K562 (cell line): ENCODE measurements at regions not wholly inside any gene's neighbourhood (a gene's known extent, or its start where the extent isn't known, plus 50 kb on each side); places are given as distances from the start of the nearest gene placed in this dataset.

ENCODE experiments used
- ATAC-seq: fragments of 200-7000 bp; cut with Tn5 transposase; 3 replicates; pipeline ENCODE4 v1.9.1; 2020; ENCODE audit warnings: moderate library complexity
- BruUV-seq: library from RNA; stranded (reverse); fragments of 400-500 nt; replicated peaks from 2 replicates; lab custom pipeline; 2021; lab: Mats Ljungman, UMichigan
- CTCF ChIA-PET: fragments of 300-600 bp; formaldehyde crosslinking; extraction: SDS; loops from one replicate; lab custom pipeline; 2021; ENCODE audit warnings: low intra/inter-chr PET ratio; lab: Yijun Ruan, JAX
- POLR2A ChIA-PET: fragments of 300-600, 350-650 bp; sonication (Branson Sonifier 250); formaldehyde crosslinking; extraction: SDS; loops from one replicate; lab custom pipeline; 2021; ENCODE audit warnings: antibody characterized with exemption, inconsistent platforms; lab: Yijun Ruan, JAX
- DNase-seq, 4 experiments: peaks; one replicate each; pipeline versions ENCODE4 v3.0.0 to v3.0.0-alpha.2; 2011 to 2018; ENCODE audit warnings: low spot score in 3 of 4, mixed read lengths in 3 of 4; ENCODE audit errors: extremely low read depth in 1 of 4
- FAIRE-seq: peaks from 2 replicates; lab custom pipeline; 2011; peaks lifted over from hg19 to GRCh38; lab: Jason Lieb, UNC
- H2AFZ ChIP-seq: 2 replicates; pipeline ENCODE4 v1.6.0; 2011; ENCODE audit warnings: low read depth, low read length, control low read depth, inconsistent platforms
- H3K27ac ChIP-seq: fragments of 200-600 bp; 3 replicates; pipeline ENCODE4 v1.8.0; 2011; ENCODE audit warnings: low read depth, mild to moderate bottlenecking, control low read depth, inconsistent platforms, low read length, moderate library complexity, mixed read lengths; ENCODE audit errors: extremely low read depth
- H3K27me3 ChIP-seq, 2 experiments: fragments of 300-600 bp in 1 of 2; 2 replicates in 1 of 2; 3 replicates in 1 of 2; pipeline versions ENCODE4 v1.6.0 to v1.8.0; 2011; ENCODE audit warnings: inconsistent platforms in 2 of 2, low read length in 2 of 2, mild to moderate bottlenecking in 1 of 2, mixed read lengths in 1 of 2, moderate library complexity in 1 of 2; ENCODE audit not compliant: control insufficient read depth in 2 of 2, insufficient read depth in 2 of 2
- H3K36me3 ChIP-seq: fragments of 300-600 bp; 3 replicates; pipeline ENCODE4 v1.8.0; 2011; ENCODE audit warnings: mild to moderate bottlenecking, low read length, inconsistent platforms; ENCODE audit not compliant: control insufficient read depth, insufficient read depth
- H3K4me1 ChIP-seq, 2 experiments: fragments of 200-600 bp in 1 of 2; replicated peaks in 1 of 2; 2 replicates in 1 of 2; 3 replicates in 1 of 2; pipeline versions ENCODE4 v1.5.1 to v1.8.0; 2011; ENCODE audit warnings: inconsistent platforms in 2 of 2, low read length in 2 of 2, mild to moderate bottlenecking in 1 of 2, mixed read lengths in 1 of 2, moderate library complexity in 1 of 2; ENCODE audit not compliant: control insufficient read depth in 2 of 2, insufficient read depth in 2 of 2
- H3K4me2 ChIP-seq: 2 replicates; pipeline ENCODE4 v1.6.1; 2011; ENCODE audit warnings: low read length, control low read depth, inconsistent platforms, mixed read lengths; ENCODE audit not compliant: insufficient read depth
- H3K4me3 ChIP-seq: fragments of 200-600 bp; sonication (generic), shearing (Covaris generic); 2 replicates; pipeline ENCODE4 v1.5.1; 2016; ENCODE audit warnings: control low read depth, inconsistent platforms
- H3K79me2 ChIP-seq: fragments of 200-600 bp; 3 replicates; pipeline ENCODE4 v1.8.0; 2011; ENCODE audit warnings: low read length, inconsistent platforms; ENCODE audit not compliant: control insufficient read depth, insufficient read depth
- H3K9ac ChIP-seq, 2 experiments: 2 replicates each; pipeline versions ENCODE4 v1.6.0 to v1.6.1; 2011; ENCODE audit warnings: low read depth in 2 of 2, low read length in 2 of 2, control low read depth in 1 of 2, inconsistent platforms in 1 of 2, mild to moderate bottlenecking in 1 of 2, mixed read lengths in 1 of 2; ENCODE audit not compliant: insufficient read depth in 1 of 2
- H3K9me1 ChIP-seq: one replicate; pipeline ENCODE4 v1.6.0; 2011; ENCODE audit warnings: inconsistent platforms, mild to moderate bottlenecking, low read length, moderate library complexity; ENCODE audit not compliant: control insufficient read depth, insufficient read depth
- H3K9me3 ChIP-seq: replicated peaks from 2 replicates; pipeline ENCODE4 v1.5.1; 2011; ENCODE audit warnings: low read depth, low read length, inconsistent platforms; ENCODE audit not compliant: control insufficient read depth, insufficient read depth
- H4K20me1 ChIP-seq: replicated peaks from 2 replicates; pipeline ENCODE4 v1.6.1; 2011; ENCODE audit warnings: low read length, inconsistent platforms, mixed read lengths; ENCODE audit not compliant: control insufficient read depth, insufficient read depth
- CEBPZ ChIP-seq: fragments of 150-350 bp; IDR thresholded peaks from 2 replicates; pipeline ENCODE4 v1.6.1; 2014; ENCODE audit warnings: low read depth, mild to moderate bottlenecking, low read length, borderline replicate concordance
- CREB3 ChIP-seq: fragments of 450-650 bp; conservative IDR thresholded peaks from 2 replicates; pipeline ENCODE4 v1.6.1; 2016; ENCODE audit warnings: missing genetic modification characterization, low read depth, mild to moderate bottlenecking, missing compliant biosample characterization, moderate library complexity
- HMGN3 ChIP-seq: IDR thresholded peaks from 2 replicates; pipeline ENCODE4 v1.6.1; 2011; ENCODE audit warnings: borderline replicate concordance, low read depth, mild to moderate bottlenecking, mixed read lengths, low read length; ENCODE audit not compliant: insufficient read length; ENCODE audit errors: extremely low read depth
- MAX ChIP-seq: sonication (generic); formaldehyde crosslinking; IDR thresholded peaks from 2 replicates; pipeline ENCODE4 v1.9.0; 2022; ENCODE audit warnings: mild to moderate bottlenecking, missing genetic modification reagents
- RCOR1 ChIP-seq, 2 experiments: IDR thresholded peaks; 2 replicates each; pipeline ENCODE4 v1.6.1; 2012; ENCODE audit warnings: low read depth in 2 of 2, low read length in 2 of 2, borderline replicate concordance in 1 of 2, improper control_type of control experiment in 1 of 2
- ZNF217 ChIP-seq: sonication (generic); formaldehyde crosslinking; IDR thresholded peaks from 2 replicates; pipeline ENCODE4 v1.8.0; 2022; ENCODE audit warnings: mild to moderate bottlenecking, missing genetic modification reagents
- ZNF507 ChIP-seq: conservative IDR thresholded peaks from 2 replicates; pipeline ENCODE4 v1.6.1; 2017; ENCODE audit warnings: missing genetic modification characterization, missing compliant biosample characterization
- WGBS: fragments of 100-300 bp; shearing (Covaris generic); methylation state at CpG from one replicate; pipeline ENCODE4 v1.1.6; 2016; ENCODE audit warnings: low coverage, mixed read lengths; ENCODE audit not compliant: insufficient coverage; ENCODE audit errors: missing lambda C conversion rate; 5-methylcytosine and 5-hydroxymethylcytosine counted together
- in situ Hi-C: fragments of 300-500 bp; cut with MboI; formaldehyde crosslinking; loops from 4 replicates; pipeline ENCODE4 v1.15.0; 2018; ENCODE audit warnings: inconsistent platforms, mixed read lengths
- intact Hi-C: fragments of 100-400 bp; cut with micrococcal nuclease; formaldehyde crosslinking; loops from 2 replicates; pipeline ENCODE4 v1.14.2; 2022
- TF ChIP-seq, protein P1 (sequence below): IDR thresholded peaks from 2 replicates; pipeline ENCODE4 v1.6.1; 2011; ENCODE audit not compliant: insufficient read length; ENCODE audit errors: extremely low read depth
- TF ChIP-seq, protein P2 (sequence below), 2 experiments: fragments of 450-650 bp; IDR thresholded peaks; 2 replicates each; pipeline ENCODE4 v1.6.1; 2016
- TF ChIP-seq, protein P3 (sequence below): fragments of 250-450 bp; sonication (Bioruptor Pico); IDR thresholded peaks from 2 replicates; pipeline ENCODE4 v1.5.0; 2020; ENCODE audit warnings: mild to moderate bottlenecking
- TF ChIP-seq, protein P4 (sequence below): fragments of 250-450 bp; sonication (Bioruptor Pico); IDR thresholded peaks from 2 replicates; pipeline ENCODE4 v1.8.0; 2022; ENCODE audit warnings: inconsistent platforms

- DNase-seq (no peak), FAIRE-seq (no peak), ATAC-seq (no peak)
- H2AFZ ChIP-seq: no peak overlapping the region
- in situ Hi-C loops (no loop called here), intact Hi-C loops (no loop called here)
- no peak overlapping the region for H3K27ac ChIP-seq
- no peaks in the 10 kb centered on the region for H3K36me3 ChIP-seq
- no peaks in the 10 kb centered on the region for H3K27me3 ChIP-seq
- CTCF ChIA-PET: no interaction called here
- BruUV-seq: no TSS peak
- H3K9me3 ChIP-seq: no peaks in the 10 kb centered on the region; the same call in 1 of the 2 replicates
- no peaks in the 10 kb centered on the region for H3K79me2 ChIP-seq
- H4K20me1 ChIP-seq: no peaks in the 10 kb centered on the region
- POLR2A ChIA-PET: no interaction called here
- H3K9ac ChIP-seq: no peak overlapping the region
- no peaks in the 10 kb centered on the region for H3K9me1 ChIP-seq
- 1% methylated on average over 5 of the region's 5 CpGs for WGBS
- no peak overlapping the region for H3K4me2 ChIP-seq
- no peak overlapping the region for H3K4me3 ChIP-seq
- no peaks in the 10 kb centered on the region for H3K4me1 ChIP-seq
- TF ChIP-seq CREB3 (tag): no peak
- no peak for TF ChIP-seq HMGN3
- TF ChIP-seq, protein P1, sequence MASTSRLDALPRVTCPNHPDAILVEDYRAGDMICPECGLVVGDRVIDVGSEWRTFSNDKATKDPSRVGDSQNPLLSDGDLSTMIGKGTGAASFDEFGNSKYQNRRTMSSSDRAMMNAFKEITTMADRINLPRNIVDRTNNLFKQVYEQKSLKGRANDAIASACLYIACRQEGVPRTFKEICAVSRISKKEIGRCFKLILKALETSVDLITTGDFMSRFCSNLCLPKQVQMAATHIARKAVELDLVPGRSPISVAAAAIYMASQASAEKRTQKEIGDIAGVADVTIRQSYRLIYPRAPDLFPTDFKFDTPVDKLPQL: no peak
- TF ChIP-seq, protein P2, sequence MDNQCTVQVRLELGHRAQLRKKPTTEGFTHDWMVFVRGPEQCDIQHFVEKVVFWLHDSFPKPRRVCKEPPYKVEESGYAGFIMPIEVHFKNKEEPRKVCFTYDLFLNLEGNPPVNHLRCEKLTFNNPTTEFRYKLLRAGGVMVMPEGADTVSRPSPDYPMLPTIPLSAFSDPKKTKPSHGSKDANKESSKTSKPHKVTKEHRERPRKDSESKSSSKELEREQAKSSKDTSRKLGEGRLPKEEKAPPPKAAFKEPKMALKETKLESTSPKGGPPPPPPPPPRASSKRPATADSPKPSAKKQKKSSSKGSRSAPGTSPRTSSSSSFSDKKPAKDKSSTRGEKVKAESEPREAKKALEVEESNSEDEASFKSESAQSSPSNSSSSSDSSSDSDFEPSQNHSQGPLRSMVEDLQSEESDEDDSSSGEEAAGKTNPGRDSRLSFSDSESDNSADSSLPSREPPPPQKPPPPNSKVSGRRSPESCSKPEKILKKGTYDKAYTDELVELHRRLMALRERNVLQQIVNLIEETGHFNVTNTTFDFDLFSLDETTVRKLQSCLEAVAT (IDR thresholded peaks at IDR 0.05): no peak
- TF ChIP-seq CEBPZ: no peak
- TF ChIP-seq, protein P3, sequence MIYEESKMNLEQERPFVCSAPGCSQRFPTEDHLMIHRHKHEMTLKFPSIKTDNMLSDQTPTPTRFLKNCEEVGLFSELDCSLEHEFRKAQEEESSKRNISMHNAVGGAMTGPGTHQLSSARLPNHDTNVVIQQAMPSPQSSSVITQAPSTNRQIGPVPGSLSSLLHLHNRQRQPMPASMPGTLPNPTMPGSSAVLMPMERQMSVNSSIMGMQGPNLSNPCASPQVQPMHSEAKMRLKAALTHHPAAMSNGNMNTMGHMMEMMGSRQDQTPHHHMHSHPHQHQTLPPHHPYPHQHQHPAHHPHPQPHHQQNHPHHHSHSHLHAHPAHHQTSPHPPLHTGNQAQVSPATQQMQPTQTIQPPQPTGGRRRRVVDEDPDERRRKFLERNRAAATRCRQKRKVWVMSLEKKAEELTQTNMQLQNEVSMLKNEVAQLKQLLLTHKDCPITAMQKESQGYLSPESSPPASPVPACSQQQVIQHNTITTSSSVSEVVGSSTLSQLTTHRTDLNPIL: no peak
- TF ChIP-seq, protein P4, sequence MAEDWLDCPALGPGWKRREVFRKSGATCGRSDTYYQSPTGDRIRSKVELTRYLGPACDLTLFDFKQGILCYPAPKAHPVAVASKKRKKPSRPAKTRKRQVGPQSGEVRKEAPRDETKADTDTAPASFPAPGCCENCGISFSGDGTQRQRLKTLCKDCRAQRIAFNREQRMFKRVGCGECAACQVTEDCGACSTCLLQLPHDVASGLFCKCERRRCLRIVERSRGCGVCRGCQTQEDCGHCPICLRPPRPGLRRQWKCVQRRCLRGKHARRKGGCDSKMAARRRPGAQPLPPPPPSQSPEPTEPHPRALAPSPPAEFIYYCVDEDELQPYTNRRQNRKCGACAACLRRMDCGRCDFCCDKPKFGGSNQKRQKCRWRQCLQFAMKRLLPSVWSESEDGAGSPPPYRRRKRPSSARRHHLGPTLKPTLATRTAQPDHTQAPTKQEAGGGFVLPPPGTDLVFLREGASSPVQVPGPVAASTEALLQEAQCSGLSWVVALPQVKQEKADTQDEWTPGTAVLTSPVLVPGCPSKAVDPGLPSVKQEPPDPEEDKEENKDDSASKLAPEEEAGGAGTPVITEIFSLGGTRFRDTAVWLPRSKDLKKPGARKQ (CRISPR knock-in tag): no peak
- TF ChIP-seq ZNF217 (CRISPR knock-in tag): no peak
- no peak for TF ChIP-seq ZNF507 (tag)
- no peak for TF ChIP-seq RCOR1 (IDR thresholded peaks at IDR 0.05; ENCODE audit: borderline replicate concordance in 1 of 2, low read depth in 2 of 2, low read length in 2 of 2)
- no peak for TF ChIP-seq MAX (CRISPR knock-in tag)
Observed at GRCh38 chr14:49017447-49017846, 568.7 kb downstream of the RPS29 start.
